ENCODE measurements at regions not wholly inside any gene's neighbourhood (a gene's known extent, or its start where the extent isn't known, plus 50 kb on each side); places are given as distances from the start of the nearest gene placed in this dataset.

DNA sequence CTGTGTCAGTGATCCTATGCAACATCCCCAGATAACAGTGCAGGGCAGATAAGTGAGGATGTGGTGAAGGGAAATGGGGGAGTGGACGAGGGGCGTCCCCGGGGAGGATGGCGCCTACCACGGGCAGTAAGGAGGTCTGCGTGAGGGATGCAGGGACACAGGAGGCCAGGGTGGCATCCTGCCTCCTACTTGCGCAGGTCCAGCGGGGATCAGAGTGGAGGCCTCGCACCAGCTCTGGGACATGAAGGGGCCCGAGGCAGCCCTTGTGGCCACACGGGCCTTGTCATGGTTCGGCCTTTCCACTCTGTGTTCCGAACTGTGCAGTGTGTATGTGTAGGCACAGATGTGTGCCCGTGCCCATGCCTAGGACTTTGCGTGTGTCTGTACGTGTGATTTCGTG is 1227.5 kb downstream of the BRD1 start:
- no peak for DNase-seq

DNA sequence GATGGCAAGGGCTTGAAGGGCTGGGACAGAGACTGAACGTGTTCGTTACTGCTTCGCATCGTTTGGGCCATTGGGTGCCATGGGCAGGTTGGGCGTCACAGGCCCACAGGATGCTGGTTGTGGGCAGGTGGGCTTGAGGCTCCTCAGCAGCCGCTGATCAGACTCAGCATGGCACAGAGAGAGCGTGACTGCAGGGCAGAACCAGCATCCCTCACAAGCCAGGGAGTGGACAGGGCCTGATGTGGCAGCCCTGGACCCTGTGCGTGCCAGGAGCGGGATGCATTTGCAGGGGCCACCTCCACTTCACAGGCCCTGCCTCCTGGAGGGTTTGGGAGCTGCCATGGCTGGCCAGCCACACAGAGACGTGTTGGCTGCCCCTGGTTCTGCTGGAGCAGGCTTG is 1228.3 kb downstream of the BRD1 start:
- DNase-seq = no peak

GRCh38 chr22:48596111-48596850 is 1231.4 kb downstream of the BRD1 start:
- no peak for DNase-seq

DNA sequence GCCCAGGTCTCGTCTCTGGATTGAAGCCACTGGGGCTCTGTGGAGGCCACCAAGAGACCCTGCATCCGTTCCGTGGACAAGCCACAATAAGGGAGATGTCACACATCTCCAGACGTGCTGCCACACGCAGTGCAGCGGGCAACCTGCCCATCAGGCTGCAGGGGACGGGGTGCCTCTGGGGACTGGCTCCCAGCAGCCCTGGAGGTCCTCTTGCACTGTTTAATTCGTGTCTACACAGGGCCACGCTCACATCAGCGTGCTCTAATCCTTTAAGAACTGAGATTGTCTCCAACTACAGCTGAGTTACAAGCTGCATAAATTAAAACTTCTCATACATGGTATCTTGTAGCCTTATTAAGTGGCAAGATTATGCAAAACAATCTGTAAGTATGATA is 1232.2 kb downstream of the BRD1 start:
- no peak for DNase-seq

GRCh38 chr22:48594757-48595510 is 1232.7 kb downstream of the BRD1 start:
- no peak for DNase-seq

GRCh38 chr22:48594016-48594756 is 1233.5 kb downstream of the BRD1 start:
- DNase-seq = no peak

DNA sequence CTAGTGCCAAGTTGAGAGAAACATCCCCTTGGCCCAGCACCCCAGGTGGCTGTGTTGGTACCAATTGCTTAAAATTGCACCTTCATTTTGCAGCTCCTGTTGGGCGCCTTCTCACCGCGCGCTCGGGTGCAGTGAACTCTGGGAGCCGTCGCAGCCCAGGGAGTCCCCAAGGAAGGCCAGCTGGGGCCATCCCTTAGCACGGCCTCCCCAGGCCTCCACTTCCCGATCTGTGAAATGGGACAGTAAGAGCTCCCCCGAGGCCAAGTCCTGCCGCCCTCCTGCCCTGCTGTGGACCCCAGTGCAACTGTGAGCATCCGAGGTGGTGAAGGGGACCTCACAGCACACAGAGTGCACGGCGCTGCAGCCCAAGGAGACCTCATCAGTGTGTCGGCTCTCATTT is 1234.1 kb downstream of the BRD1 start:
- no peak for DNase-seq

DNA sequence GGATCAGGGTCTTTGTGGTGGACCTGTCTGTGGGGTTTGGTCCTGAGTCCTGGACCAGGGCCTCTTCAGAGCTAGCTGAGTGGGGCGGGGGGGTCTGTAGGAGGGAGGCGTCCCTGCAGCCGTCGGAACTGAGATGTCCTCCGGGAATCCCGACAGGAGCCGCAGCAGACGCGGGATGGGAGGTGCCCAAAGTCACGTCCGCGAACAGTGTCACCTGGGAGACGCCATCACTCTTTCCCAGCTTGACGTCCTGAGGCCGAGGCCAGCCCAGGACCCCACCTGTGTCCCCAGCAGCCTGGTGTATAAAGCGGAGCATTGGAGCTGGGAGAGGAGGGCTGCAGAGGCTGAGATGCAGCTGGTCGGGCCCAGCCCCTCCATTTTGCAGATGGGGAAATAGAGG is 1234.7 kb downstream of the BRD1 start:
- no peak for DNase-seq

DNA sequence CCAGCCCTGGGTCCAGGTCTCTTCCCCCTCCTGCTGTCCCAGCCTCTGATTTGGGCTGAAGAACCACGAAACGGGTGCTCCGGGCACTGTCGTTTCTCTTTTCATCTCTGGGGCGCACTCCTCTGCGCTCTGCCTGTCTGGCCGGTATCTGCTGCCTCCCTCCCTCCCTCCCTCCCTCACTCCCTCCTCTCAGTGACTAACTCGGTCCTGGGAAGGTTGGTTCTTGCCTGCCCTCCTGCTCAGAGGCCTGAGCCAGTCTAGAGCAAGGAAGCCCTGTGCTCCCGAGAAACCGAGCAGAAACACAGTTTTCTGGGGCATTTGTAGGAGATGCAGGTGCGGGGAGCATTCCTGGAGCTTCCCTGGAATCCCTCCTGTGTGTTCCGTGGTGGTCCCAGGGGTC is 1235.2 kb downstream of the BRD1 start:
- DNase-seq = no peak

- DNase-seq = no peak
These were observed 1235.7 kb downstream of the BRD1 start for GRCh38 chr22:48592066-48592345.

DNA sequence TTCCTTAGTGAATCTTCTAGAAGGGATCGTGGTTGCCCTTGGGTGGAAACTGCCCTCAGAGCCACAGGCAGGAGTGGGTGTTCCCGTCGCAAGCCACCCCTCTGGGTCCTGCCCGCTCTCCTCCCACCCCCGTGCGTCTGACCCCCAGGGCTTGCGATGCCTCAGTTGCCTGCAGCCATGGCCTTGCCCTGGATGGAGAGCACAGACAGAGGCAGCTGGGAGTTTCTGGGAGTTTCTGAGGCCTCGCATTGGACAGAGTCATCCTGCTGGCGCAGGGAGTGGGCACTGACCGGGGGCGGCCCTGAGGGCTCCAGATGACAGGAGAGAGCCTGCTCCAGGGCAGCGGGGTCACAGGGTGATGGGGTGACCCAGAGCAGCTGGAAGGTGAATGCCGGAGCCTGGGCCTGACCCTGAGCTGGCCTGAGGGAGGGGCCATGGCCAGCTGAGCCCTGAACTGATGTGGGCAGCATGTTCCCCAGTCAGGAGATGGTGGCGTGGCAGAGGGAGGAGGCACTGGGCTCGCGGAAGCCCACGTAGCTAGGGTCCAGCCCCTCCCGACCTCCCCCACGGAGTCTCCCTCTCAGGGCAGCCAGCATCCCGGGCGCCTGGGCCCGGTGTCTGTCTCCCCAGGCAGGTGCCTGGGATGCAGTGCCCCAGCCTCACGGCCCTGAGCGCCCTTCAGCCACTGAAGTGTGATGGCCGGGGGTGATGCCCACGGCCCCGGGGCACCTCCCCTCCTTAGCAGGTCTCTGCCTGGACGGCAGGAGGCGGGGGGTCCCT is 1236.2 kb downstream of the BRD1 start:
- DNase-seq = no peak

GRCh38 chr22:48589901-48590300 is 1237.8 kb downstream of the BRD1 start:
- no peak for DNase-seq

- DNase-seq = no peak
These were observed 1238.7 kb downstream of the BRD1 start for GRCh38 chr22:48588878-48589450.

GRCh38 chr22:48588151-48588877 is 1239.4 kb downstream of the BRD1 start:
- DNase-seq = no peak

DNA sequence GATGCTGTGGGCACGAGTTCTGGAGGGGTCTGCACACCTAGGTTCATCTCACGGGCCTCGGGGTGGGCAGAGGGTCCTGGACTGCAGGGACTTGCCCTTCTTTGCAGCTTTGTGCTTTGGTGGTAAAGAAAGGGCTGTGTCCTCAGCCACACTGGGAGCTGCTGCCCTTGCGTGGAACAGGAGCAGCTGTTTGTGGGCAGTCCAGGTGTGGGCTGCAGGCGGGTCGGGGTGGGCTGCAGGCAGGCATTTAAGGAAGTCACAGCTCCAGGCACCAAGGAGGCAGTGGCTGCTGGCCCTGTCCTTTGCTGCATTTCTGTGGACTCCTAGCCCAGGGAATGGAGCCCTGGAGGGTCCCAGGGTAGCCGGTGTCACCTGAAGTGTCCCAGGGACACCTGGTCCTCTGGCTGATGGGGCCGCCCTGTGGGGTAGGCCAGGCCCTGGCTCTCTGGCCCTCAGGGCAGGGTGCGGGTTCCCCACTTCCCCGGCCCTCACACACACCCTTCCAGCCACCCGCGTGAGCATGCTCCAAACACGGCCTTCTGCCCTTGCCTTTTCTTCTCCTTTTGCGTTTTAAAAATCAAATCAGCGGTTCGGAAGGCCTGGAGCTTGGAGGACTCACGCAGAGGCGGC is 1240.3 kb downstream of the BRD1 start:
- no peak for DNase-seq

DNA sequence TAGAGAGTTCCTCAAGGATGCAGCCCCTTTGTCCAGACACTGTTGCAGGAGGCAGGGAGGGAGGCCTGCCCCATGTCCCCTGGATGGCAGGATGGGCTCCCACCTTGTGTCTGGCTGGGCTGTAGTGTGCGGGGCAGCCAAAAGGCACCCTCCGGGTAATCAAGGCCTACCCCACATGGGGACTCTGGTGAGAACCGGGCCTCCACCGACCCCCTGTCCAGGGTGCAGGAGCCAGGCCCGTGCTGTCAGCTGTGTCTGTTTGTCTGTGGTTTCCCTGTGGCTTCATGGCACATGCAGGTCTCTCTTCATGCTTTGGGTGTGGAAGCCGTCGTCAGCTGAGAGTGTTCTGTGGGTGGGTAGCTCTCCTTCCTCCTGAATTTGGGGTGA is 1240.9 kb downstream of the BRD1 start:
- DNase-seq = no peak

GRCh38 chr22:48585916-48586798 is 1241.5 kb downstream of the BRD1 start:
- DNase-seq = no peak

- DNase-seq = no peak
These were observed 1243.5 kb downstream of the BRD1 start for GRCh38 chr22:48584170-48584569.

GRCh38 chr22:48581796-48582469 is 1245.7 kb downstream of the BRD1 start:
- no peak for DNase-seq

GRCh38 chr22:48581205-48581766 is 1246.4 kb downstream of the BRD1 start:
- no peak for DNase-seq
